A549 (cell line): ENCODE measurements at regions not wholly inside any gene's neighbourhood (a gene's known extent, or its start where the extent isn't known, plus 50 kb on each side); places are given as distances from the start of the nearest gene placed in this dataset.

Experiments used
- ATAC-seq, 2 experiments: fragments of 200-7000 bp in 1 of 2; fragments of >200 bp in 1 of 2; cut with Nextera tagmentation in 1 of 2; cut with Tn5 transposase in 1 of 2; 3 replicates each; pipeline versions ENCODE4 v1.8.0 to v1.9.1; 2018 to 2020; ENCODE audit warnings: mild to moderate bottlenecking in 1 of 2, moderate library complexity in 1 of 2
- CTCF ChIA-PET: fragments of 300-600 bp; sonication (Branson Sonifier 250); formaldehyde crosslinking; extraction: SDS; loops from one replicate; lab custom pipeline; 2021; ENCODE audit warnings: antibody characterized with exemption, inconsistent platforms; lab: Yijun Ruan, JAX
- POLR2A ChIA-PET: fragments of 350-600 bp; formaldehyde crosslinking; extraction: SDS; loops from one replicate; lab custom pipeline; 2021; ENCODE audit warnings: antibody characterized with exemption, inconsistent platforms; lab: Yijun Ruan, JAX
- DNase-seq, 2 experiments: peaks; one replicate each; pipeline versions ENCODE4 v3.0.0 to v3.0.0-alpha.2; 2011 to 2016; ENCODE audit warnings: low read depth in 1 of 2, low spot score in 1 of 2
- FAIRE-seq: peaks from 2 replicates; lab custom pipeline; 2011; peaks lifted over from hg19 to GRCh38; lab: Jason Lieb, UNC
- H3K27ac ChIP-seq, 2 experiments: fragments of >200 bp; sonication (Bioruptor Twin); formaldehyde crosslinking; 3 replicates each; pipeline ENCODE4 v1.5.1; 2016 to 2017
- H3K4me1 ChIP-seq: fragments of >200 bp; sonication (Bioruptor Twin); formaldehyde crosslinking; 3 replicates; pipeline ENCODE4 v1.6.1; 2016
- H3K4me2 ChIP-seq: fragments of >200 bp; sonication (Bioruptor Twin); formaldehyde crosslinking; 3 replicates; pipeline ENCODE4 v1.6.1; 2016
- H3K4me3 ChIP-seq: fragments of >200 bp; sonication (Bioruptor Twin); formaldehyde crosslinking; 3 replicates; pipeline ENCODE4 v1.5.1; 2016
- H3K9me3 ChIP-seq: fragments of >200 bp; sonication (Bioruptor Twin); formaldehyde crosslinking; 3 replicates; pipeline ENCODE4 v1.6.1; 2016
- BHLHE40 ChIP-seq: IDR thresholded peaks from 2 replicates; pipeline ENCODE4 v1.6.1; 2012; ENCODE audit warnings: low read depth, low read length, inconsistent platforms
- EHF ChIP-seq: fragments of 250-450 bp; sonication (Bioruptor Pico); IDR thresholded peaks from 2 replicates; pipeline ENCODE4 v1.5.0; 2020; ENCODE audit warnings: mild to moderate bottlenecking
- EHMT2 ChIP-seq: fragments of 200-600 bp; sonication (generic); IDR thresholded peaks from 2 replicates; pipeline ENCODE4 v1.6.1; 2016; ENCODE audit warnings: antibody characterized with exemption, low read depth, mild to moderate bottlenecking, moderate library complexity
- GATA3 ChIP-seq: IDR thresholded peaks from 2 replicates; pipeline ENCODE4 v1.6.1; 2012; ENCODE audit warnings: borderline replicate concordance
- HEYL ChIP-seq: fragments of 250-450 bp; sonication (Bioruptor Pico); IDR thresholded peaks from 2 replicates; pipeline ENCODE4 v1.8.0; 2021; ENCODE audit warnings: mild to moderate bottlenecking, moderate library complexity
- HOXA7 ChIP-seq: fragments of 250-450 bp; sonication (Bioruptor Pico); IDR thresholded peaks from 2 replicates; pipeline ENCODE4 v1.5.0; 2020; ENCODE audit warnings: mild to moderate bottlenecking, moderate library complexity
- KDM5A ChIP-seq: fragments of 200-600 bp; sonication (generic); IDR thresholded peaks from 2 replicates; pipeline ENCODE4 v1.6.1; 2016; ENCODE audit warnings: antibody characterized with exemption, mild to moderate bottlenecking
- NFE2L2 ChIP-seq: fragments of 150-350 bp; conservative IDR thresholded peaks from 2 replicates; pipeline ENCODE4 v1.6.1; 2014; ENCODE audit warnings: low read length
- NR3C1 ChIP-seq: fragments of >200 bp; sonication (Bioruptor Twin); formaldehyde crosslinking; IDR thresholded peaks from 3 replicates; pipeline ENCODE4 v1.6.1; 2017
- PHF8 ChIP-seq: fragments of 200-600 bp; sonication (generic); IDR thresholded peaks from 2 replicates; pipeline ENCODE4 v1.6.1; 2016; ENCODE audit warnings: low read depth, mild to moderate bottlenecking, antibody characterized with exemption, moderate library complexity, borderline replicate concordance
- POLR2A ChIP-seq: IDR thresholded peaks from 2 replicates; pipeline ENCODE4 v1.6.1; 2012; ENCODE audit warnings: mild to moderate bottlenecking, low read length
- POLR2AphosphoS2 ChIP-seq: conservative IDR thresholded peaks from 2 replicates; pipeline ENCODE4 v1.6.1; 2012; ENCODE audit warnings: low read length, improper control_type of control experiment, inconsistent platforms
- RARB ChIP-seq: fragments of 250-450 bp; sonication (Bioruptor Pico); IDR thresholded peaks from 2 replicates; pipeline ENCODE4 v1.8.0; 2021; ENCODE audit warnings: mild to moderate bottlenecking, moderate library complexity
- RCOR1 ChIP-seq: fragments of 150-350 bp; IDR thresholded peaks from 2 replicates; pipeline ENCODE4 v1.6.1; 2014; ENCODE audit warnings: antibody characterized with exemption, low read length, low read depth
- RNF2 ChIP-seq: fragments of 200-600 bp; sonication (generic); IDR thresholded peaks from 2 replicates; pipeline ENCODE4 v1.6.1; 2016; ENCODE audit warnings: low read depth, mild to moderate bottlenecking, antibody characterized with exemption, moderate library complexity, borderline replicate concordance
- SMC3 ChIP-seq: fragments of >200 bp; sonication (Bioruptor Twin); formaldehyde crosslinking; IDR thresholded peaks from 3 replicates; pipeline ENCODE4 v1.6.1; 2018; ENCODE audit warnings: inconsistent platforms
- SREBF2 ChIP-seq: fragments of 450-650 bp; IDR thresholded peaks from 2 replicates; pipeline ENCODE4 v1.6.1; 2014; ENCODE audit warnings: mild to moderate bottlenecking, moderate library complexity
- ZNF302 ChIP-seq: fragments of 250-450 bp; sonication (Bioruptor Pico); IDR thresholded peaks from 2 replicates; pipeline ENCODE4 v1.9.0; 2021; ENCODE audit warnings: inconsistent platforms, mild to moderate bottlenecking, moderate library complexity
- WGBS: methylation state at CpG from one replicate; pipeline ENCODE4 v1.1.6; 2017; ENCODE audit errors: missing lambda C conversion rate; 5-methylcytosine and 5-hydroxymethylcytosine counted together
- TF ChIP-seq, protein P1 (sequence below): IDR thresholded peaks from 2 replicates; pipeline ENCODE4 v1.6.1; 2012
- TF ChIP-seq, protein P2 (sequence below): fragments of 250-450 bp; sonication (Bioruptor Pico); IDR thresholded peaks from 2 replicates; pipeline ENCODE4 v1.5.0; 2020; ENCODE audit warnings: low read depth, mild to moderate bottlenecking, moderate library complexity
- TF ChIP-seq, protein P3 (sequence below): IDR thresholded peaks from 2 replicates; pipeline ENCODE4 v1.6.1; 2012
- TF ChIP-seq, protein P4 (sequence below): fragments of 250-450 bp; sonication (Bioruptor Pico); IDR thresholded peaks from 2 replicates; pipeline ENCODE4 v1.5.0; 2021; ENCODE audit warnings: mild to moderate bottlenecking, moderate library complexity, borderline replicate concordance

DNA sequence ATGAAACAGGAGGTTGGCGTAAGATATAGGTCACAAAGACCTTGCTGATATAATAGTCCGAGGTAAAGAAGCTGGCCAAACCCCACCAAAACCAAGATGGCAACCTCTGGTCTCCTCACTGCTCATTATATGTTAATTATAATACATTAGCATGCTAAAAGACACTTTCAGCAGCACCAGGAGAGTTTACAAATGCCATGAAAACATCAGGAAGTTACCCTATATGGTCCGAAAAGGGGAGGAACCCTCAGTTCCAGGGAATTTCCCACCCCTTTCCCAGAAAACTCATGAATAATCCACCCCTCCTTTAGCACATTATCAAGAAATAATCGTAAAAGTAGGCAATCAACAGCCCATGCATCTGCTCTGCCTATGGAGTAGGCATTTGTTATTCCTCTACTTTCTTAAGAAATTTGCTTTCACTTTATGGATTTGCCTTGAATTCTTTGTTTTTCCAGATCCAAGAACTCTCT is 923.4 kb downstream of the QKI start:
- Histone ChIP-seq H3K4me1 (no peaks in the 10 kb centered on the region), H3K9me3 (no peaks in the 10 kb centered on the region), H3K4me2 (no peak overlapping the region), H3K27ac (no peak overlapping the region), H3K4me3 (no peak overlapping the region)
- POLR2A ChIA-PET, result no interaction called here
- CTCF ChIA-PET, result no interaction called here
- 26% methylated on average over 4 of the region's 4 CpGs for WGBS
- FAIRE-seq (no peak), DNase-seq (no peak), ATAC-seq (no peak)
- TF ChIP-seq, protein P1, sequence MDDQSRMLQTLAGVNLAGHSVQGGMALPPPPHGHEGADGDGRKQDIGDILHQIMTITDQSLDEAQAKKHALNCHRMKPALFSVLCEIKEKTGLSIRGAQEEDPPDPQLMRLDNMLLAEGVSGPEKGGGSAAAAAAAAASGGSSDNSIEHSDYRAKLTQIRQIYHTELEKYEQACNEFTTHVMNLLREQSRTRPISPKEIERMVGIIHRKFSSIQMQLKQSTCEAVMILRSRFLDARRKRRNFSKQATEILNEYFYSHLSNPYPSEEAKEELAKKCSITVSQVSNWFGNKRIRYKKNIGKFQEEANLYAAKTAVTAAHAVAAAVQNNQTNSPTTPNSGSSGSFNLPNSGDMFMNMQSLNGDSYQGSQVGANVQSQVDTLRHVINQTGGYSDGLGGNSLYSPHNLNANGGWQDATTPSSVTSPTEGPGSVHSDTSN, result no peak
- TF ChIP-seq NFE2L2 (no peak), POLR2AphosphoS2 (no peak), NR3C1 (no peak), SMC3 (no peak), GATA3 (no peak), RCOR1 (no peak), EHF (CRISPR knock-in tag) (no peak), PHF8 (no peak), SREBF2 (no peak), POLR2A (no peak), EHMT2 (no peak), KDM5A (no peak), ZNF302 (no peak), RNF2 (no peak), RARB (CRISPR knock-in tag) (no peak)
- TF ChIP-seq, protein P2, sequence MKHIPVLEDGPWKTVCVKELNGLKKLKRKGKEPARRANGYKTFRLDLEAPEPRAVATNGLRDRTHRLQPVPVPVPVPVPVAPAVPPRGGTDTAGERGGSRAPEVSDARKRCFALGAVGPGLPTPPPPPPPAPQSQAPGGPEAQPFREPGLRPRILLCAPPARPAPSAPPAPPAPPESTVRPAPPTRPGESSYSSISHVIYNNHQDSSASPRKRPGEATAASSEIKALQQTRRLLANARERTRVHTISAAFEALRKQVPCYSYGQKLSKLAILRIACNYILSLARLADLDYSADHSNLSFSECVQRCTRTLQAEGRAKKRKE, result no peak
- TF ChIP-seq, protein P3, sequence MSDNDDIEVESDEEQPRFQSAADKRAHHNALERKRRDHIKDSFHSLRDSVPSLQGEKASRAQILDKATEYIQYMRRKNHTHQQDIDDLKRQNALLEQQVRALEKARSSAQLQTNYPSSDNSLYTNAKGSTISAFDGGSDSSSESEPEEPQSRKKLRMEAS, result no peak

DNA sequence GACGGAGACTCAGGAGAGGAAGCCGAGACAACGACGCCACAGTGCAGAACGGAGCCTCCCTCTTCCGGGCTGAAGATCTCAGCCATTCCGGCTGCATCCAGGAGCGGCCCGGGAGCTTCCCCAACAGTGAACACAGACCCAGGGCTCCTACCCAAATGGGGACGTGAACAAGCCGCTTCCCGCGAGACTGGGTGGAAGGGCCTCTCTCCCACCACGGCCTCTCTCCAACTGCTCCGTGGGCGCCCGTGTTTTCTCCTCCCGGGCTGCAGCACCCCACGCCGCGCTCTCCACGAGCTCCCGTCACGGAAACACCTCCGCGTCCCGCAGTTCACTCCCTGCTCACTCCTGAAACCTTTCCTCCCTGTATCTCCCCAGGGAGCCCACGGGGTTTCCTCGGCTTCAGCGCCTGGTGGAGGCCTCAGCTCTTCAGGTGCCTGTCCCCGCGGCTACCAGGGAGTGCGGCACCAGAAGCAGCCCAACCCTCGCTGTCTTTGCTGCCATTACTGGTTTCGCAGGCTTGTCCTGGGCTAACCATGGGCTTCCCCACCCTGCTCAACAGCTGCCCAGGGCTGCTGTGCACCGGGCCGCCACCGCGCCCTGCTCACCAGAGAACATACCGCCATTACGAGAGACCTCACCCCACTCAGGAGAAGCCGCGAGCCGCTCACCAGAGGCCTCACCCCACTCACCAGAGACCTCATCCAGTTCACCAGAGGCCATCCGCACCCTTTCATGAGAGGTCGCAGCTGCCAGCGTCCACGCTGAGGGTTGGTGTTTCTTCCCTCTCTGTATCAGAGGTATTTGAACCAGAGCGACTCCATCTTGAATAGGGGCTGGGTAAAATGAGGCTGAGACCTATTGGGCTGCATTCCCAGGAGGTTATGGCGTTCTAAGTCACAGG is 922.8 kb downstream of the QKI start:
- H3K4me2 ChIP-seq, result no peak overlapping the region
- H3K4me3 ChIP-seq, result no peak overlapping the region
- no peaks in the 10 kb centered on the region for H3K9me3 ChIP-seq
- H3K27ac ChIP-seq, result no peak overlapping the region
- WGBS, result 65% methylated on average over 31 of the region's 50 CpGs
- FAIRE-seq, result no peak
- ChIA-PET CTCF (no interaction called here), POLR2A (no interaction called here)
- no peaks in the 10 kb centered on the region for H3K4me1 ChIP-seq
- ATAC-seq, result no peak
- no peak for DNase-seq
- no peak for TF ChIP-seq BHLHE40
- TF ChIP-seq HEYL (CRISPR knock-in tag), result no peak
- no peak for TF ChIP-seq HOXA7 (CRISPR knock-in tag)
- TF ChIP-seq, protein P4, sequence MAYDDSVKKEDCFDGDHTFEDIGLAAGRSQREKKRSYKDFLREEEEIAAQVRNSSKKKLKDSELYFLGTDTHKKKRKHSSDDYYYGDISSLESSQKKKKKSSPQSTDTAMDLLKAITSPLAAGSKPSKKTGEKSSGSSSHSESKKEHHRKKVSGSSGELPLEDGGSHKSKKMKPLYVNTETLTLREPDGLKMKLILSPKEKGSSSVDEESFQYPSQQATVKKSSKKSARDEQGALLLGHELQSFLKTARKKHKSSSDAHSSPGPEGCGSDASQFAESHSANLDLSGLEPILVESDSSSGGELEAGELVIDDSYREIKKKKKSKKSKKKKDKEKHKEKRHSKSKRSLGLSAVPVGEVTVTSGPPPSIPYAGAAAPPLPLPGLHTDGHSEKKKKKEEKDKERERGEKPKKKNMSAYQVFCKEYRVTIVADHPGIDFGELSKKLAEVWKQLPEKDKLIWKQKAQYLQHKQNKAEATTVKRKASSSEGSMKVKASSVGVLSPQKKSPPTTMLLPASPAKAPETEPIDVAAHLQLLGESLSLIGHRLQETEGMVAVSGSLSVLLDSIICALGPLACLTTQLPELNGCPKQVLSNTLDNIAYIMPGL (CRISPR knock-in tag), result no peak
